NCI-H1436 treated with DMSO at 0.1 percent for 48 hours (cell line): ENCODE measurements at regions not wholly inside any gene's neighbourhood (a gene's known extent, or its start where the extent isn't known, plus 50 kb on each side); places are given as distances from the start of the nearest gene placed in this dataset.
"Not testable (repeated sequence)": the region's sequence is repeated elsewhere in the genome, so short reads cannot be mapped to it uniquely, and the experiment has no call there.

Experiments used
- DNase-seq: peaks from one replicate; lab custom pipeline; 2025; lab: John Stamatoyannopoulos, UW

DNA sequence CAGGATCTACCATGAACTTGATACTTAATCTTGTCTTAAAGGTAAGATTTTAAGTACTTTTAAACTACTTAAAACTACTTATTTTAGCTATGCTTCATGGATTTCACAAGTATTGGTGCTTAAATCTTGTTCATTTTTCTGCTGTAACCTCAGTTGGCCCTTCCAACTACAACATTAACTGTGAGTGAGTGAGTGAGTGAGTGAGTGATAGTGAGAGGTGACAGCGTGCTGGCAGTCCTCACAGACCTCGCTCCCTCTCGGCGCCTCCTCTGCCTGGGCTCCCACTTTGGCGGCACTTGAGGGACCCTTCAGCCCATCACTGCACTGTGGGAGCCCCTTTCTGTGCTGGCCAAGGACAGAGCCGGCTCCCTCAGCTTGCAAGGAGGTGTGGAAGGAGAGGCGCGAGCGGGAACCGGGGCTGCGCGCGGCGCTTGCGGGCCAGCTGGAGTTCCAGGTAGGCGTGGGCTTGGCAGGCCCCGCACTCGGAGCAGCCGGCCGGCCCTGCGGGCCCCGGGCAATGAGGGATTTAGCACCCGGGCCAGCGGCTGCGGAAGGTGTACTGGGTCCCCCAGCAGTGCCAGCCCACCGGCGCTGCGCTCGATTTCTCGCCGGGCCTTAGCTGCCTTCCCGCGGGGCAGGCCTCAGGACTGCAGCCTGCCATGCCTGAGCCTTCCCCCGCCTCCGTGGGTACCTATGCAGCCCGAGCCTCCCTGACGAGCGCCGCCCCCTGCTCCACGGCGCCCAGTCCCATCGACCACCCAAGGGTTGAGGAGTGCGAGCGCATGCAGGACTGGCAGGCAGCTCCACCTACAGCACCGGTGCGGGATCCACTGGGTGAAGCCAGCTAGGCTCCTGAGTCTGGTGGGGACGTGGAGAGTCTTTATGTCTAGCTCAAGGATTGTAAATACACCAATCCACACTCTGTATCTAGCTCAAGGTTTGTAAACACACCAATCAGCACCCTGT lies 1558.6 kb upstream of the SEL1L start:
- DNase-seq, result not testable (repeated sequence)

DNA sequence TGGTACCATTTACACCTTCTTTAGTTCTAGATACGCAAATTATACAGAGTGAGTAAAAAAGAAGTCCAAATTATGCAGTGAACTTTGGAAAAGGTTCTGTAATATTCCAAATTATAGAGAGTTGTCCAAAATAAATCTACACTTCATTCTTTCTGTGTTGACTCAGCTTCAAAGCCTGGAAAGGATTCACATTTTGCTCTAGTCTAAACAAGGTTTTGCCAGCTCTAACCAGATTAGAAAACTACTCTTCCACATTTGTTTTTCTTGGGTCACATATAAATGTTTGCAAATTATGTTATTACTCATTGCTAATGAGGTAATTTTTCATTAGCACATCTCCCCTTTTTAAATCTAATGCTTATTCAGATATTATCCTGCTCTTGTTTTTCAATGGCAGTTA lies 1562.4 kb upstream of the SEL1L start:
- DNase-seq, result no peak

DNA sequence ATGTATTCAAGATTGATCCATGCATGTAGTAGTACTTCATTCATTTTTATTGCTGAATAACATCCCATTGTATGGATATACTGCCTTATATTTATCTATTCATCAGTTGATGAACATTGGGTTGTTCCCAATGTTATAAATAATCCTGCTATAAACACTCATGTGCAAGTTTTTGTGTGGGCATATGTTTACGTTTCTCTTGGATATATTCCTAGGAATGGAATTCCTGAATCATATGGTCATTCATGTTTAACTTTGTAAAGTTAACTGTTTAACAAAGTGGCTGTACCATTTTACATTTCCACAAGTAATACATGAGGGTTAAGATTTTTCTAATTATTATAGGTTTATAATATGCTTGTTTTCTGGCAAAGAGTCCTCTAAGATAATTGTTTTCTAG lies 1568.2 kb upstream of the SEL1L start:
- no peak for DNase-seq

DNA sequence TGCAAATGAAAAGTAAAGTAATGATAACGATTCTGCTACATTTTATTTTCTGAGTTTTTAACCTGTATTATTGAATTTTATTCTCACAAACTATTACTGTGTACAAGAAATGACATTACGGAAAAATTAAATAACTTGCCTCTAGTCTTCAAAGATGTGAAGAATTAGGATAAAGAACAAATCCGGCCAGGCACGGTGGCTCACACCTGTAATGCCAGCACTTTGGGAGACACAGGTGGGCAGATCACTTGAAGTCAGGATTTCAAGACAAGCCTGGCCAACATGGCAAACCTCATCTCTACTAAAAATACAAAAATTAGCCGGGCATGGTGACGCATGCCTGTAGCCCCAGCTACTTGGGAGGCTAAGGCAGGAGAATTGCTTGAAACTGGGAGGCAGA lies 1584.4 kb upstream of the SEL1L start:
- no peak for DNase-seq

DNA sequence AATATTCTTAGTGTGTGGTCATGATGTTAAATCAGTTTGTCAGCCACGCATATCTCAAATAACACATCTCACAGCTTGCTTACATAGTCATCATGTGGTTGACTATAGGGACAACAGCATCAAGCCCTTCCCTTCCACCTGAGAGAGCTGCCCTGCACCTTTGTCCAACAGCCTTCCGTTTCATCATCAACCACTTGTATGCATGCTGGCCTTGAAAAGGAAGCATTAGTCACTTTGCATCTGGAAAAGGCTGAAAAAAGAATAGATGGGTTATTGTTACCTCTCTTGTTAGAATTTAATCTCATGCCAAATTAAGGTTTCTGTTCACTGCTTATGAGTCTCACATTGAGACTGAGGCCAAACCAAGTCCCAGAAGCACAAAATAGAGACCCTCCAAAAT lies 1586.5 kb upstream of the SEL1L start:
- no peak for DNase-seq

DNA sequence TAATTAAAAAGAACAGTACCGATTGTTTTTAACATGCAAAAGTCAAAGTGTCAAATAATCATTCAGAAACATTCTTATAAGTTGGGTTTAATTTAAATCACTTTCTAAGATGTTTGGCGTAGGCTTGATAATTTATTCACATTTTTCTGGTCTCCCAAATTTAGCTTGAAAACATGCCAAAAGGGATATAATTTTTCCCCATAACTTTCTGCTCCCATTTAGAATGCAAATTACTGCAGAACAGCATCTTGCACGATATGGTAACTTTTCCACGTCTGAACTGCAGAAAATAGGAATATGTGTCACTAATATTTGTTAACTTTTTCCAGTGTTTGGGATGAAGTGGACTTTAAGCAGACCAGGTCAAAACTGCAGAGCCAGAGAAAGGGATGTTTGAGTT lies 1592.4 kb upstream of the SEL1L start:
- DNase-seq, result no peak

DNA sequence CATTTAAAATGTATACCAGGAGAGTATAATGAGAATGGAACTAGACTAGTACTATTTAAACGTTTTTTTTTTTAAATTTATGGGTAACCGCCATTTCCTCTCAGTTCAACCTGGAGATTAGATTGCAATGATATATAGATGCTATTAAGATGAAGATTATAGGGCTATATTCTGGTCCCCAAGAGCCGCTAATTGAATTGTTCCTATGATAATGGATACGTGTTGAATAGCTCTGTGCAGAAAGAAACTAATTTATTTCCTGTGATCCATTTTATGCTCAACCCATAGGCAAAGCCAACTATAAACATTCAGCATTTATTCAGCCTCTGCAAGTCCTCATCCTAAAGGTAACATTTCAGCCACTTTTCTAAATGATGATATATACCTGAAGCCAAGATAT lies 1595.1 kb upstream of the SEL1L start:
- DNase-seq, result no peak

DNA sequence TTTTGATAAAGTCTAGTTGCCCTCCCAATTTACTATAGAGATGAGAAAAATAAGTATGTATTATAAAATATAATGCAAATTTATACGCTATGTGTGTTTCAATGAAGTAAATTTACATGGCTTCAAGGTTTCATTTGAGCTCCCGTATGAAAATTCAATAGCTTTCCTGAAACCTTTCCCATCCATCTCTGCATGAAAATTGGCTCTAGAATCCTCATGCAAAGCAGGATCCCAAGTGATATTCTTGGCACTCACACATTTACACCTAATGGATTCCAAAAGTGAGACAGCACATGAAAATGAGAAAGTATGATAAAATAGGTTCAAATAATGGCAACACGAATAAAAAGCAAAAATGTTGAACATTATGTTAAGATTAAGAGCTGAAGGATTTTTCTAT lies 1595.8 kb upstream of the SEL1L start:
- DNase-seq, result no peak

DNA sequence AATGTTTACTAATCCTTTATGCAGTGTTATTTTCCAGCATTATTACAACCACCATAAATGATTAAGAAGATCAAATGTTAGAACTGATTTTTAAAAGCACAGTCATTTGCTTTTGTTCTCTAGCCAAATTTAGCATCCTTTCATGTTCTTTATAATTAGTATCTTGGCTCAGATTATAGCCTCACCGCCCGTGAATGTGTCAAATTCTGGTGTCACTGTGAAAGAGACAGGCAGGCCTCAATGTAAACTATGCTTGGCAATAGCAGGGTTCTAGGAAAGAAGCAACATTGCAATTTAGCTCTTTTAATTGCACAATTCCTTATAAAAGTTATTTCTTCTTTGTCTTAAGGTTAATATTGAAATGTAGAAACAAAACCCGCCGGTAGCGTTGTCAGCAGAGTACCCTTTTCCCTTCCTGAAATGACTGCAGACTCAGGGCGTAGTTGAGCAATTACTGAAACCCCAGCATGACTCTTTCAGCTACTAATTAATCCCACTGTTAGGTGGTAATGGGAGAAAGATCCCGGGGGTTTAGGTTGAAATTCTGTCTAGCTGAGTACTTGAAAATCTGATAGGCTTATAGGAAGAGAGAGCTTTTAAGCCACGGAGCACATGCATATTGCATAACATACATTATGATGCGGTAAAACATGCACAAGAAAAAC lies 1600.5 kb upstream of the SEL1L start:
- no peak for DNase-seq

DNA sequence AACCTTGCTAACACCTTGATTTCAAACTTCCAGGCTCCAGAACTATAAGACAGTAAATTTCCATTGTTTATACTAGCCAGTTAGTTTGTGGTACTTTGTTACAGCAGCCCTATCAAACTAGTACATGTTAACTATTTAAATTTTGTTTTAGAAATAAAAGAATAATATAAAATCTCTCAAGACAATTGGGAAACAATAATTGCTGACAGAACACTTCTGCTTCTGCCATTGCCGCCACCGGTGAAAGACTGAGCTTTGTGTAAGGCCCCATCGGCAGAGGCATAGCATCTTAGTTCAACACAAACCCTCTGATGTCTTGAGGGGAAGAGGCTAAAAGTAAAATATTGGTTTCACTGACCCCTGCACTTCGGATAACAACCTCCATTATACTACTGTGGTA lies 1607.1 kb upstream of the SEL1L start:
- DNase-seq, result no peak

DNA sequence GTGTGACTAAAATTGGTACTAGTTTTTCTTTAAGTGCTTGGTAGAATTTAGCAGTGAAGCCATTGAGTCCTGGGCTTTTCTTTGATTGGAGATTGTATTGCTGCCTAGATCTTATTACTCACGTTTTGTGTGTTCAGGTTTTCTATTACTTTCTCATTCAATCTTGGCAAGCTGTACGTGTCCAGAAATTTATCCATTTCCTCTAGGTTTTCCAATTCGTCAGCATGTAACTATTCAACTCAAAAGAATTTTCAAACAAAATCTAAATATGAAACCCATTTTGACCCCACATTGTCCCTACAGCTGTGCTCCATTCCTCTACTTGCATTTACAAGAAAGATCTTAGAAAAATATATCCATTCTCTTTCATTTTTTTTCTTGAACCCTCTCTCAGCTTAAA lies 1613.4 kb upstream of the SEL1L start:
- DNase-seq, result no peak

DNA sequence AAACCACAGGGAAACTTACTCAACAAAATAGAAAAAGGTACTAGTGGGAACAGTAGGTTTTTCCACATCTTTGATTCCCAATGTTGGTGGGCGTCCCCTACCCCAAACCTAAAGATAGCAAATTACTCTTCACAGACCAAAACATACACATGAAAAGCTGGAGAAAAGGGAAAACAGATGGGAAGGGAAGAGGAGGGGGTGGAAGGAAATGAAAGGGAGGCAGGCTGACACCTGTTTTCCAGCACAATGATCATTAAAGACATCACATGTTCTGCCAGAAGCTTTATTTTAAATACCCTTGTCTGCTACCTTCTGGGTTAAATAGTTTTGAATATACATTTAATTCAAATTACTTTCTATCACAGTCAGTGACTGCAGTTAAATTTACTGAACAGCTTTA lies 1617.9 kb upstream of the SEL1L start:
- no peak for DNase-seq

DNA sequence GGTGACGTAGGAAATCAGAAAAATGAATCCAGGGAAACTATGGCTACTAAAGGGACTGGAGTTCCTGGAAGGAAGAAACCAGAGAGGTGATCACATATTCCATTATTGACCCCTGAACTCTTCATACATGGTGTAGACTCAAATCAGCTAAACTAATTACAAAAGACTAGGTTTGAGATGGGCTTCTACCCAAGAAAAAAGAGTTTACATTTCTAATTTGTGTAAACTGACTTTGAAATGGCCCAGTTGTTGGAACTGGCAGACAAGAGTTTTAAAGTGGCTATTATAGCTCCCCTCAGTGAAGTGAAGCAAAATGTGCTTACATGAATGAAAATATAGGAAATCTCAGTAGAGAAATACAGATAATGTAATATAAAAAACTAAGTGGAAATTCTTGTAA lies 1619.4 kb upstream of the SEL1L start:
- no peak for DNase-seq

DNA sequence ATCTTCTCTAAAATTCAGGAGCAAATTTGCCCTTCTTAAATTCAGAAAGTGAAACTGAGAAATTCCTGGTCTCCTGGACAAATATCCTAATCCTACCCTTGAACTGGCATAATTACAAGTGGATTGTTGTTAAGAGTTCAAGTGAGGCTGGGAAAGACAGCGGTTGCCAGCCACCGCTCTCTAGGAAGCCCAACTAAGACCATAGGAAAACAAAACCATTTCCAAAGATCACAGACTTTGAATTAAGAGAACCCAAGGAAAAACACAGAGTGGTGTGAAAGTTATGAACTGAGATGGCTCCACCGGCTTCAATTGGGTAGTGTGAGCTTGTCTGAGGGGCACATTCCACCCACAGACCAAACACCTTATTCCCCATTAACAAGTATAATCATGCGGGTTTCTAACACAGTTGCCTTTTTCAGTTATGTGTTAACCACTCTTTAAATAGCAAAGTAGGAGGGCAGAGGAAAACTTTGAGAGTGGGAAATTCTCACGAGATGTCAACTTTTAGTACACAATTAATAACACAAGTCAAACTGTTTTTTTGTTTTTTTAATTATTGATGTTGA lies 1628.8 kb upstream of the SEL1L start:
- DNase-seq, result no peak

DNA sequence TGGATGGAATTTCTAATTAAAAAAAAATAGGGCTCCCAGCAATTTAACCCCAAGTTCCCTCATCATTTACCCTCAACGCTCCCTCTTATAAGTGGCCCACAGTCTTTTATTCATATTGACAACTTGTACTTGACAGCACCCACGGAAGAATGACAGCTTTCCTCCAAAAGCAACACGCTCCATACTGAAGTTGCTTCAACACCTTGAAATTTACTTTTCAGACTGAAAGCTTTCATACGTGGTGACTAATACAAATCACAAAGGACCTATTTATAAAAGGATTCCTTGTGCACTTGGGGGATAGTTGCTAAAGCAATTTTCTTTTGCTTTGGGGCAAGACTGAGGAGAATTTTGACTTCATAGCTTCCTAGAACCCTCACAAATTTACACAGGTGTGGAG lies 1629.4 kb upstream of the SEL1L start:
- no peak for DNase-seq

DNA sequence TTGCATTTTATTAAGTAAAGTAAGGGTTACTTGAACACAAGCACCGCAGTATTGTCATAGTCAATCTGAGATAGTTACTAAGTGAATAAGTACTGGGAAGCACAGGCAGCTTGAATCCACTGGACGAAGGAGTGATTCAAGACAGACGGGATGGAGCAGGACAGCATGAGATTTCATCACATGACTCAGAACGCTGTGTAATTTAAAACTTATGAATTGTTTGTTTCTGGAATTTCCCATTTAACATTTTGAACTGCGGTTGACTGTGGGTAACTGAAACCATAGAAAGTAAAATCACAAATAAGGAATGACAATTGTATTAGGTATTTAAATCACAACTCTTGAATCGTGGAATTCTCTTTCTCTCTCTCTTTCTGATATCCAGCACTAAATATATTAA lies 1630.4 kb upstream of the SEL1L start:
- DNase-seq, result no peak

DNA sequence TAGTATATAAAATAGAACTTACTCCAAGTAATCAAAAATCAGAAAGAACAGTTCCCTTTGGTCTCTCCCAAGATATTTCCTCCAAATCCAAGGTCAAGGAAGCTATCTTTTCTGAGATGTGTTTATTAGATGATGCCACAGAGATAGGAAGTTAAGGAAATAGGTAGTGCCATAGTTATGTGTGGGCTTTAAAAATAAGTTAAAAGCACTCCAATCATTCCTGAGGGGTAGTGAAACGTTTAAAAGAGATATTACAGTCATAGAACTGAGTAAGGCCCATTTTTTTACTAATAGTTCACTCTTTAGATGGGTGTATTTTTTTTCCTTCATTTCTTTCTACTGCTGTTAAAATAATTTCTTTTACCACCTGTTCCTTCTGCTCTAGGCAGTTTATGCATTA lies 1630.9 kb upstream of the SEL1L start:
- DNase-seq, result no peak

DNA sequence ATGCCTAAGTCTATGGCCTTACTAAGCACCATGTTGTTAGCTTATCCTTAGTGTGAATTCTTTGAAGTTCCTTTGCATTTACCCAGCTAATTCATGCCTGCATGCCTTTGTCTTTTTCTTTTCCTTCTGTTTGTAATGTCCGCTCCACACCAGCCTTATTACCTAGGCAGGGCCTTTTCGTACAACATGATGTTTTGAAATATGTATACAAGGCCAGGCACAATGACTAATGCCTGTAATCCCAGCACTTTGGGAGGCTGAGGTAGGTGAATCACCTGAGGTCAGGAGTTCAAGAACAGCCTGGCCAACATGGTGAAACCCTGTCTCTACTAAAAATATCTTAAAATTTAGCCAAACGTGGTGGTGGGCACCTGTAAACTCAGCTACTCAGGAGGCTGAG lies 1636.5 kb upstream of the SEL1L start:
- no peak for DNase-seq

DNA sequence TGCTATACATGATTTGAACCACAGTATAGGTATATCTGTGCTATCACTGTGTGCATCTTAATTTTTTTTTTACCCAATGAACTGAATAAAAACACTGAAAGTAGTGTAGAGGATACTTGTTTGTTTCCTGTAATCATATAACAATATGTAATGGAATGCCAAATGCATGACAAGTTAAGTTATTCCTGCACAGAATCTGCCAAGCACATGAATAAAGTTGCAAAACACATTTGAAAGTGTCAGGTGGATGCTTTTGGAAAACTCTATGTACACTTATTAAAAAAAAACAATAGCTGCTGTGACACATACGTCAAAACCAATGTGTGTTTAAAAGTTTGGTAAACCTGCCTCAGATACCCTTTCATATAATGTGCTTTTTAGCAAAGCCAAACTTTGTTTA lies 1638.1 kb upstream of the SEL1L start:
- no peak for DNase-seq

DNA sequence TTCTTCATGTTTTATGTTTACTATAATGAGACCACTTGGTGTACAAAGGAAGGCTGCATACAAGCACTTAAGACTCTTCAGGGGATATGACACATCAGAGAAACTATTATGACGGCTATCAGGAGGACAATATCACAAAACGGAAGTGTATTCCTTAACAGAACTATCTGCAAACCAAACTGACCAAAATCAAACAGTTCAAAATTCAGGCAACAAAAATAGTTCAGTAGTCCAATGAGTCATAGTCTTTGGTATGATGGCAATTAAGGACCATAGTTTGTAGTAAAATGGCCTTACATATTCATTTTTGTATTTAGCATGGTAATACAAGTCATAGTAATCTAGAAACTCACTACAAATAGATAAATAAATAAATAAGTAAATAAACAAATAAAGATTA lies 1638.7 kb upstream of the SEL1L start:
- no peak for DNase-seq

DNA sequence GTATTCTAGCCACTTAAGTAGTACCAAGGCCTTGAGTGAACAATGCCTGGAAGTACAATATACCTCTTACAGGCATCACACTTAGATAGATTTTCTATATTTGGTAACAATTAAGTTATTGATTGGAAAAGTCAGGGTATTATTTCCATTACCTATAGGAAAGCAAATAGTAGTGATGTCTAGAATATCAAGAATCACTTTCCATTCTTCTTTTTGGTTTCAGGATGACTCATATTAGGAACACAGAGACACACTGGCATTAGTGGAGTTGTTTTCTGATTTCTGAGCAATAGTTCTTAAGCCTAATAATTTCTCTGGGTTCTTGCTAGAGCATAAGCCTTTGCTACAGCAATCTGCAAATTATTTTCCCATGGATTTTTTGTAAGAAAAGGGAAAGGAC lies 1640.0 kb upstream of the SEL1L start:
- no peak for DNase-seq

DNA sequence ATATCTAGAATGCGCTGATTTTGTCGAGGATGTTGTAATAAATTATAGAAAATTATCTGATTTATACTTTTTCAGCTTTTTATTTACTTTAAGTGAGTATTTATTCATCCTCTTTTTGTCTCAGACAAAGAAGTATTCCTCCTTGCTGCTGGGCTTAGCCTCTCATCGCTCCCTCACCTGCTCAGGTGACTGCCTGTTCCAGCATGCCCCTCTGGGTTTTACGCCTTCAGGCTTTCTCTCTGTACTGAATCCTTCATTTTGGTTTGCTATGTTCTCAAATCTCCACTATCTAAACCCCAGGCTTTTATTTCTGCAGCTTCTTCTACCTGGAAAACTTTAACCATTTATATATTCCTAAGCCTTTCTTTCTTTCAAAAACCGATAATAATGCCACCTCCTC lies 1650.9 kb upstream of the SEL1L start:
- no peak for DNase-seq

DNA sequence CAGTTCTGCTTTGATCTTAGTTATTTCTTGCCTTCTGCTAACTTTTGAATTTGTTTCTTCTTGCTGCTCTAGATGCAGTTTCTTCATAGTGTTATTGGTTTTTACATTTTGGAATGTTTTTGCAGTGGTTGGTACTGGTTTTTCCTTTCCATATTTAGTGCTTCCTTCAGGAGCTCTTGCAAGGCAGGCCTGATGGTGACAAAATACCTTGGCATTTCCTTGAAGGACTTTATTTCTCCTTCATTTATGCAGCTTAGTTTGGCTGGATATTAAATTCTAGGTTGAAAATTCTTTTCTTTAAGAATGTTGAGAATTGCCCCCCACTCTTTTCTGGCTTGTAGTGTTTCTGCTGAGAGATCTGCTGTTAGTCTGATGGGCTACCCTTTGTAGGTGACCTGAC lies 1654.7 kb upstream of the SEL1L start:
- DNase-seq, result not testable (repeated sequence)
